ENCODE measurements at regions not wholly inside any gene's neighbourhood (a gene's known extent, or its start where the extent isn't known, plus 50 kb on each side); places are given as distances from the start of the nearest gene placed in this dataset.

DNA sequence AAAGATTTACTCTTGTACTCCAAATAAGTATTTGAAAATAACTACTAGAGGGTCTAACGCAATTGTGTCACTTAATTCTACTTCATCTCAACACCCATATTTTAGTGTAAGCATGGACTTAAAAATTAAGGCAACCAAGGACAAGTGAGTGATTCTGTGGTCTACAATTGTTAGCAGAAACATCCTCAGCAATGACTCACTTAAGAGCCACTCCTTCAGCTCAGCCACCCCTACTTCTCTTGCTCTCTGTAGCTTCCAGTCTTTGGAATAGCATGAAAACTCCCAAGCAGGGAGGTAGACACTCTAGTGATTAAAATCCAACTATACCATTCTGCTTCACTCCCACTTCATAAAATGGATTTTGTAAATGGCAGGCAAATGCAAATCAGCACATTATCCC lies 116.0 kb upstream of the LRRN1 start:
- no peak for TF ChIP-seq EZH2 (IDR thresholded peaks at IDR 0.05)
- no peak for TF ChIP-seq POLR2AphosphoS5 (IDR thresholded peaks at IDR 0.05; ENCODE audit: borderline replicate concordance, low read depth, low read length)
- no peak for TF ChIP-seq FOXP2 (optimal IDR thresholded peaks at IDR 0.05; ENCODE audit: control extremely low read depth, extremely low read length, insufficient read depth)

Measured in SK-N-MC (cell line).